ENCODE measurements at regions not wholly inside any gene's neighbourhood (a gene's known extent, or its start where the extent isn't known, plus 50 kb on each side); places are given as distances from the start of the nearest gene placed in this dataset.

GRCh38 chr3:102158080-102158740 is 276.6 kb upstream of the ZPLD1 start:
- TF ChIP-seq CTCF (IDR thresholded peaks at IDR 0.05): no peak
- TF ChIP-seq POLR2A (IDR thresholded peaks at IDR 0.05): no peak
